Left lobe of liver (tissue), 2 donors: ENCODE measurements at regions not wholly inside any gene's neighbourhood (a gene's known extent, or its start where the extent isn't known, plus 50 kb on each side); places are given as distances from the start of the nearest gene placed in this dataset.

Experiments used
- ATAC-seq: fragments of 200-7000 bp; cut with Tn5 transposase; one replicate; pipeline ENCODE4 v1.9.1; 2020; ENCODE audit warnings: mild to moderate bottlenecking, moderate library complexity
- DNase-seq: peaks from one replicate; pipeline ENCODE4 v3.0.0-alpha.2; 2020; ENCODE audit warnings: low spot score
- donor health status: DM: no; HTN: no; CAD: no; lungs with moderate emphysema.
- donor health status: DM: no; HTN: yes; CAD: no.

DNA sequence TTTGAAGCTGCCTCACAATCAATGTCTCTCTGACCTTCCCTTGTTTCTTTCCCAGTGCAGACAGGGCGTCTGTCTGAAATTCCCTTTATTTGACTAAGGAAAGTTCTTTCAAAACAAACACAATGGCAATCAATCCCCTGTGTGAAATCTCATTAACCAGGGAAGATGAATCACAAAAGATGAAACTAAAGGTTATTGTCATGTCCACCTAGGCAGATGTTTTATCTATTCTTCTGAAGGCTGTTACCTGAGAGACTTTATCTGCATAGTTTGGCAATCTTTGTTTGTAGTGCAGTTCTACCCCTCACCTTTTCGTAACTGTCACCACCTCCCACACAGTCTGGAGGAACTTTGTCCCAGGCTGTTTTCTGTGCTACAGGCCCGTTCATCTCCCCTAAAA is 217.5 kb upstream of the RIOK2 start:
- DNase-seq (no peak), ATAC-seq (peak; percentile 96)

DNA sequence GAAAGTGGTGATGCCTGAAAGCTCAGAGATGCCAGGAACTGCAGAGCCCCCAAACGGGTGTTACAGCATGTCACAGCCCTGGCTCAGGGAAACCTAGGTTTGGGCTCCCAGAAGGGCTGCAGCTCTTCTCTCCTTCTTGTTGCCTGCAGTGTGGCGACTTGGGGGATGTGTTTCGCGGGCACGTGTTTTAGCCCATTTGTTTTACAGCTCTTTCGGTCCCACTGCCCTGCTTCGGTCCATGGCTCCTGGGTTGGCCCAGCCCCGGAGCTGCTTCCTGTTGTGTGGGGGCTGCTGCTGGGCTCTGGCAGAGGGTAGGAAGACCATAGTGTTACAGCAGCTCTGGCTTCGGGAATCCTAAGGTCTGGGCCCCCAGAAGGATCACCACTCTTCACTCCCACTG is 222.9 kb upstream of the RIOK2 start:
- ATAC-seq (no peak), DNase-seq (no peak)

DNA sequence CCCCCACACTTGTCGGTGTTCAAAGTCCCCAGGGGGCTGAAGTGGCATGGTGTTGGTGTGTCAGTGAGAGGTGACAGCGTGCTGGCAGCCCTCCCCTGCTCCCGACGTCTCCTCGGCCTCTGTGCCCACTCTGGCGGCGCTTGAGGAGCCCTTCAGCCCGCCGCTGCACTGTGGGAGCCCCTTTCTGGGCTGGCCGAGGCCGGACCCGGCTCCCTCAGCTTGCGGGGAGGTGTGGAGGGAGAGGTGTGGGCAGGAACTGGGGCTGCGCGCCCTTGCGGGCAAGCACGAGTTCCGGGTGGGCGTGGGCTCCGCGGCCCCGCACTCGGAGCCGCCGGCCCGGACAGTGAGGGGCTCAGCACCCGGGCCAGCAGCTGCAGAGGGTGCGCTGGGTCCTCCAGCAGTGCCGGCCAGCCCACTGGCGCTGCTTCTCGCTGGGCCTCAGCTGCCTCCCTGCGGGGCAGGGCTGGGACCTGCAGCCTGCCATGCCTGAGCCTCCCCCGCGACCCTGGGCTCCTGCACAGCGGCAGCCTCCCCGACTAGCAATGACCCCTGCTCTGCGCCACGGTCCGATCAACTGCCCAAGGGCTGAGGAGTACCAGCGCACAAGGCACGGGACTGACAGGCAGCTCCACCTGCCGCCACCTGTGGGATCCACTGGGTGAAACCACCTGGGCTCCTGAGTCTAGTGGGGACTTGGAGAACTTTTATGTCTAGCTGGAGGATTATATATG is 224.1 kb upstream of the RIOK2 start:
- no peak for ATAC-seq
- DNase-seq: no peak

DNA sequence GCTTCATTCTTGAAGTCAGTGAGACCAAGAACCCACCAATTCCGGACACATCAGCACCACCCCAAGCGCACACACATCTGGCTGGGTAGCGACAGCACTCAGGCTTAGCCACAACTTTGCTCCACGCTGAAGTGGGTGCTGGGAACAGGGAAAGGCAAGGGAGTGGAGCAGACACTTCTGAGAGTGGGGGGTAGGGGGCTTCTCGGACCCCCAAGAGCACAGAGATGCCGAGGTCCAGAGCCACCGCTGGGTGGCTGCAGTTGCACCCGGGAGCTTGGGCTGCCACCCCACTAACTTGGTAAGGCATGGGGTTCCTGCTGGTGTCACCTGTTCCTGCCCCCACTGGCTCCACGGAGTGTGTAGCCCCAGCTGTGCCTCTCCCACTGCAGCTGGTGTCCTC is 225.3 kb upstream of the RIOK2 start:
- ATAC-seq: no peak
- no peak for DNase-seq

DNA sequence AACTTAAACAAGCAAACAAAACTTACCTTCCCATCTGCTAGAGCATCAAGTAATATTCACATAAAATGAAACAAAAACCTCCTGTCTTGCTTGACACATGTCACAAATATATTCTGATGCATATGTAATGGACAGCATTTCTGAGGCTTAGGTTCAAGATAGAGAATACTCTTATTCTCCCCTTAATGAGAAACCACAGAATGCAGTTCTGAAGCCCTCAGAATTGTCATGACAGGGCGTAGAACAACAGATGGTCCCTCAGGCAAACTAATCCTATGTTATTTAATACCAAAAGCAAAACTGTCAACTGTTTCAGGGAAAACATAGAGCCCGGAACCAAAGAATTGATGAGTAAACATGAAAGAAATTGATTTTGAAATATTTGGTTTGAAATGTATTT is 229.9 kb upstream of the RIOK2 start:
- no peak for DNase-seq
- ATAC-seq: no peak

DNA sequence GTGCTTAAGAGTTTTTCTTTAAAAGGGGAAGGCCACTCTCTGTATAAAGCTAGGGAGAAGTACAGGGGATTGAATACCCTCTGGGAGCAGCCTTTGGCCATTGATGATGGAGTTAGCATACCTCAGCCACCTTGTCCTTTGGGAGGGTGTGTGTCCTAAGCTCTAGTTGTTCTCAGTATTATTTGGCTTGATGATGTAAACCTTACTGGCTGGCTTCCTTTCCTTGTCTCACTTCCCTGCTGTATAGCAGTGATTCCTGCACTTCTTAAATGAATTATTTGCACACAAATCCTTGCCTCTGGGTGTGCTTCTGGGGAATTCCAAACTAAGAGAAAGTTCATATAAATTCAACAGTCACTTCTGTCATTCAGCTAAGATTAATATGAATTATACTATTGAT is 234.9 kb upstream of the RIOK2 start:
- DNase-seq (no peak), ATAC-seq (no peak)

DNA sequence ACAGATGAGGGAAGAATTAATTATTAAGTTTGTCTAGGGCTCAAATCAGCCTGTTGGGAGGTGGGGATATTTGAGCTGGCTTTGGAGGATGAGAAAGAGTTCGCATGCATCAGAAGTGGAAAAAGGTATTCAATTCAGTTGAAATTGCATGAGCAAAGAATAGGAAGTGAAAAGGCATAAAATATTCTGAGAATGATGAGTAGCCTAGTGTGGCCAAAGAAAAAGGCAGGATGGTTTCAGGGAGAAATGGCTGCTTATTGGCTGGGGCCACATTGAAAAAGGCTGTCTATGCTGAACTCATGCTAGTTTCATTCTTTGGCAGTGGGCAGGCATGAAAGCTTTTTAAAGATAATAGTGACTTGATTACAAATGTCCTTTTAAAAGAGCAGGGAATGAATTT is 235.4 kb upstream of the RIOK2 start:
- ATAC-seq (no peak), DNase-seq (no peak)

DNA sequence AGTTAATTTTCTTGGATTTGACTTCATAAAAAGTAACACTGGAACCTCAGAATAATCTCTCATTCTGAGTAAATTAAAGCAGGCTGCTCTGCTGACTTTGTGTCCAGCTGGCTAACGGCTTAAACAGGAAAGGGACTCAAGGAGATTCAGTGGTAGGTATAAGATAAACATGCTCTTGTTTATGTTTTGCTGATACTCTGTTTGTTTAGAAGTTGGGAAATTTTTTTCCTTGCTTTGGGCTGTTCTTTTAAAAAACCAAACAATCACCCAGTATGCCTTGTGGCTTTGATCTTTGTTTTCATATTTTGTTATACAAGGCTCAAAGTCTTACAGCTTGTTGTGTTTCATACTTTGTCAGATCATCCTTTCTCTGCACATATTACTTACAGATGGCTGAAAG is 237.6 kb upstream of the RIOK2 start:
- no peak for ATAC-seq

DNA sequence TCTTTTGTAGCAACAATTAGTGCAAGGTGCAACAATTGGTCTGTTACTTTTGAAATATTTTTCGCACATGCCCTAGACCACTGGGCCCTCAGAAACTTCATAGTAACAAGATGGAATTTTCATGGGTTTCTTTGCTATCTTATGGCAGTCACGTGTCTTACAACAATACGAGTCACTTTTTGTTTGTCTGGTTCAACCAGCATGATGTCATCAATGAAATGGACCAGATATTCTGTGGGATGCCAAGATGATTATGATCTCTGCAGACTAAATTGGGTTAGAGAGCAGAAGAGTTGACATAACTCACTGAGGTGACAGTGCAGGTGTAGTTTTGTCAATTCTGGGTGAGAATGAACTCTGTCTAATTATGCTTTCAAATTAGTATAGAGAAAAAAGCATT is 239.6 kb upstream of the RIOK2 start:
- ATAC-seq (no peak), DNase-seq (no peak)

More for the DNA sequence above, 237.6 kb upstream of the RIOK2 start:
- DNase-seq: no peak

DNA sequence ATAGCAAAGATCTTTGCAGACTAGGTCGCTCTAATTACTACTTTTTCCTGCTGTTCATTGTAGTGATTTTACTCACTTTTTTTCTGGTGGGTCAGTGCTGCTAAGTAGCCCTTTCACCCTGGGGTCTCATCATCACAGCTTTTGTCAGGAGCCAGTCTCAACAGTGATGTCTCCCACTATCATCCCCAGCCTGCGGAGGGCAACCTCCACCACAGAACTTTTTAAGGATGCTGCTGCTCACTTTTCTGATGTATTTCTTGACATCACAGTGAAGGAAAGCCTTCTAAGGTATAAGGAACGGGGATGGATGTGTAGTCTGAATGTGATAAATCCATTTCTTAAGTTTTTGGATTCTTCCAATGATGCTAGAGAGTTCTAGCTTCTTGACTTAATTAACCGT is 242.5 kb upstream of the RIOK2 start:
- DNase-seq: no peak

DNA sequence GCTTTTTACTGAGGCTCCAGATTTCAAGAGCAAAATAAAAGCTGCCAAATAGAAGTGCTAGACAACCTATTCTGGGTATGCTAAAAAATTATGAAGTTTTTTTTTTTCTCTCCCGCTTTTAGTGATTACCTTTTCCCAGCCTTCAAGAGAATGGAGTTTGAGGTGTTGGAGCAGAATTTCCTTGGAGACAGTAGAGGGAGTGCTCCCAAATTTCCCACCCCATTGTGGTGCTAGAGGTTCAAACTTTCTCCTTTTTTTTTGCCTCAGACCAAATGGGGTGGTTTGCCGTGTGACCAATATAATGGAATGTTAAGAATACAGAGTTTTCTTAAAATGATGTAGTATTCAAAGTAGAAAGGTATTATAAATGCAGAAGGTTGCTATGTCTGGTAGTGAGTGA is 244.2 kb upstream of the RIOK2 start:
- ATAC-seq (no peak), DNase-seq (no peak)

More for the DNA sequence above, 242.5 kb upstream of the RIOK2 start:
- ATAC-seq: no peak

DNA sequence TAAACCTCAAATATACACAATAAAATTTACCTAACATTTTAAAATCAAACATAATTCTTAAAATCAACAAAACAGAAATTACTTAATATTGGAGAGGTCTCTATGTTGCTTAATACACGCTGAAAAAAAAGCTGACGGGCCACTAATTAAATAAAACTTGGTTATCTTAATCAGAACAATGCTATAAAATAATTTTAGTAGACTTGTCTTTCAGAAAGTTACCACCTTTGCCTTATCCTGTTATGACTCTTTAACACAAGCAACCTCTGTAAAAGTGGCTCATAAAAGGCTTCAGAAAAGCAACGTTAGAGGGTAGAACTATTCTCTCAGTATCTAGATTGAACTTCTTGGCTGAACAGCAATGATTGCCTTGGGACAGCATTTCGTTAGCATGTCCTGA is 251.0 kb upstream of the RIOK2 start:
- ATAC-seq: no peak
- no peak for DNase-seq

DNA sequence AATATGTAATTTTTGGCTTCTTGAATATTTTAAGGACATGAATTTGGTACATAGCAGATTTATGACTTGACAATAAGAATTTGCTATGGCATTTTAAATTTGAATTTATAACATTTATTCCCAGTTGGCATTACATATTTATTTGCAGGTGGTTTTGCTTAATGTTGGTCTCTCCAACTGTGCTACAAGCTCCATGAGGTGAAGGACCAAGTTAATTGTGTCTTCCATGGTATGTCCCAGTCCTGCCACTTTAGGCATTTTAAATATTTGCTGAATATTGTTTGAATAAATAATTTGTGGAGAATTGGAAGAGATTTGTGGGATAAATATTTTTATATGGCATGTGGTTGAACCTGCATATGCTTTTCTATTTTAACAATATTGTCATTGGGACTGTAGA is 253.4 kb upstream of the RIOK2 start:
- no peak for DNase-seq
- no peak for ATAC-seq

DNA sequence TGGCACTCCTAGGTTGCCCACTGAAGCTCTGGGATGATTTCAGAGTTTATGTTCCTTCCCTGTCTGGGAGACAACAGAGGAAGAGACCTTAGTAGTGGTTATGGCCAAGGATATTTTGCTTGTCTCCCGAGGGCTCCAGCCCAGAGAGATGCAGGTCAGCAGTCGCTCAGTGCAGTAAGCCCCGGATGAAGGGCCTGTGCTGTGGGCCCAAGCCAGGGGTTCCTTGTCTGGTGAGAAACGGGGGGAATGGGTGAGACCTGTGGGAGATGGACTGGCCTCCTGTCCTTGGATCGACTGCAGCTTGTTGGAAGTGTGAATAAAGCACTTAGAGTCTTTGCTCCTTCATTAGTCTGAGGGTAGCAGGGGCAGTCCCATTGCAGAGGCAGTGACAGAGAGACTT is 260.7 kb upstream of the RIOK2 start:
- no peak for DNase-seq
- ATAC-seq: no peak

DNA sequence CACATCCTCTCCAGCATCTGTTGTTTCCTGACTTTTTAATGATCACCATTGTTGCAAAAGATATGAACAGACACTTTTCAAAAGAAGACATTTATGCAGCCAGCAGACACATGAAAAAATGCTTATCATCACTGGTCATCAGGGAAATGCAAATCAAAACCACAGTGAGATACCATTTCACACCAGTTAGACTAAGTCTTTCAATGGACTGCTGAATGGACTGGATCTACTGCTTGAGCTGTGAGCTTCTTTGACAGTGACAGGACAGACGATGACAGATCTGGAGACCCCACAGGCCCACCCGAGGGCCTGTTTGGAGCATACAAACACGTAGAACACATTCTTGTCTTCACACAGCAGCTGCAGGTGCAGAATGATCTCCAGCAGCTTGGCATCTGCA is 266.1 kb upstream of the RIOK2 start:
- DNase-seq (no peak), ATAC-seq (no peak)

DNA sequence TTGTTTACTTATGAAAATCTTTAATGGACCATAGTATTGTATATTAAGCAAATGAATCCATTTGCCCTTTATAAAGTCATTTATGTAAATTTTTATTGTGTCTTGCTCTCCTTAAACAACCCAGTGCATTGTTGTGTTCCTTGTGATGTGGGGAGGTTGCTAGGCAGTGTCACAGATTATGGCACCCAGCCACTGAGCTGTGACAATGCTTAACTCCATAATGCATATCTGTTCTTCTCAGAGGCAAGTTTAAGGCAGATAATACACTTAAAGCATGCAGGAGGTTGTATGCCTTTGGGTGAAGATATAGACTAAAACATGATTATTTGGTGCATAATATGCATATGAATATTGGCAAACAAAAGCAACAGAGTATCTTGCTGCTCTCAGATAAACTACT is 269.6 kb upstream of the RIOK2 start:
- ATAC-seq (no peak), DNase-seq (no peak)

DNA sequence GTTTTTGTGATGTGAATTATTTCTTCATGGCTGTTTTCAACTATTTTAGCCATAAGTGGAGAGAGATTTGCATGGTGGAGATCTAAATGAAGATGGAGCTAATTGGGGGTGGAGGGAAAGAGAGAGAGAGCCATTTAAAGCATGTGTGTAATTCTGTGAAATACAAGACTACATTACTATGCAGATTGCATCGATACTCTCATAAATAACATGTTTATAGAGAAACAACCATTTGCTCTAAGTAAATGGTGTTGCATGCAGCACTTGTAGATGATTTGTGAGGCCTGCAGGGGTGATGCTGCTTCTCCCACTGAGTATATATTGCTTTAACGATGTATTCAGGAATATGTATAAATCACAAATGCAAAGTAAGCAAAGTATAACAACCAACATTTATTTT is 270.2 kb upstream of the RIOK2 start:
- ATAC-seq: no peak

DNA sequence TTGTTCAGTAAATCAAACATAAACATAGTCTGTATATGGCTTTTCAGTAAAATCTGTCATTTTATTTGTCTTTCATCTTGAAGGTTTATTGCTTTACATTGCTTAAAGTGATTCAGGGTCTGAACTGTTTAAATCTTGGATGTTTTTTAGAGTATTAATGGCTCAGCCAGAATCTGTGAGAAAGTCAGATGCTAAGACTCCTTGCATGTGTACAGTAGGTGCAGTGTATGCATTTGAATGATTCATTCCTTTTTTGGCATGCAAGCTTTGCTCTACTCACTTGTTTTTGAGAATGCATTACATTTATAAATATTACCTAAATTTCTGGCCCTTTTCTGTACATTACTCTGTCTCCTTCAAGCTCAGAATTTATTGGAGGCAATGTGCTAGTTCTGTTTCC is 271.0 kb upstream of the RIOK2 start:
- no peak for DNase-seq
- ATAC-seq: no peak

More for the DNA sequence above, 270.2 kb upstream of the RIOK2 start:
- DNase-seq: no peak

DNA sequence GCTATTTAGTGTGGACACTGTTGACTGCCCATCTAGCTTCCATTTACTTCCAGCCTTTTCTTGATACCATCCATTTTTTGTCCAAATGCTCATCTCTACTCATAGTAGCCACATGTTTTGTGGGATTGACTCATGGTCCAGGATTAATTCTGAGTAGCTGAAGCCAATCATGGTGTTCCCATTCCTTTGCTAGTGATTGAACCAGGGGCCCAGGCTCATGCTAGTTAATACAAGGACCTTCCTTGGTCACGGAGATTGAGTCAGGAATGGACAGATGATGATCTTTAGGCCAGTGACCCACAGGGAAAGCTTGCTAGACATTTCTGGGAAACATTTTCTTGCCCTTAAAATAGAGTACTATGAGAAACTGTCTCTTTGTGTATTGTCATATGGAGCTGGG is 272.9 kb upstream of the RIOK2 start:
- DNase-seq (no peak), ATAC-seq (no peak)

DNA sequence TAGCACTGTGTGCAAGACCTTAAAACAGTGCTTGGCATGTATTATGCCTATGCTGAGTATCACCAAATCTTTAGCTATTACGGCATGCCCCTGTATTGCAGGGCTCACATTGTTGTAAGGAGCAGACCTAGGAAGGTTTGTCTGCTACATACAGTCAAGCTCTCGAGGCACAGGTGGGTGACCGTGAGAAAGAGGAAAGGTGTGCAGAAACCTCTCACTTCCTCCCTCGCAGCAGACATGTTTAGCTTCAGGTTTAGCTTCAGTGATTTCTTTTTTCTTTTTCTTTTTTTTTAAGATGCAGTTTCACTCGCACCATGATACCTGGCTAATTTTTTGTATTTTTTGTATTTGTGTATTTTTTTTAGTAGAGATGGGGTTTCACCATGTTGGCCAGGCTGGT is 275.8 kb upstream of the RIOK2 start:
- DNase-seq (no peak), ATAC-seq (no peak)

DNA sequence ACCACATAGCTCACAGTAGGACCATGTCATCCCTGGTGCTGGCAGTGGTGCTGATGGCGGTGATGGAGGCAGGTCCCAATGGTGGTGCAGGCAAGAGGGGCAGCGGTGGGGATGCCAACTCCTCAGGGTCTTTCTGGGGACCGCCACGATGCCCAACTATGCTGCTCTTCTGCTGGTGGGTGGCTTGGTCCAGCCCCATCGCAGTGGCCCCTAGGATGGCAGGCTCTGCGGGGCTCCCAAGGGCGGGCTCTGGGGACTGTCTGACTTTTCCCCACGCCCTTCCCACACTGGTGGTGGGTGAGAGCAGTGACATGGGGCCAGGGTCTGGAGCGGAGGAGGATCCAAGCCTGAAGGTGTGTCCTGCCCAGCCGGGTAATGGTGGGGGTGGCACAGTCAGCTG is 288.9 kb upstream of the RIOK2 start:
- DNase-seq (no peak), ATAC-seq (no peak)

DNA sequence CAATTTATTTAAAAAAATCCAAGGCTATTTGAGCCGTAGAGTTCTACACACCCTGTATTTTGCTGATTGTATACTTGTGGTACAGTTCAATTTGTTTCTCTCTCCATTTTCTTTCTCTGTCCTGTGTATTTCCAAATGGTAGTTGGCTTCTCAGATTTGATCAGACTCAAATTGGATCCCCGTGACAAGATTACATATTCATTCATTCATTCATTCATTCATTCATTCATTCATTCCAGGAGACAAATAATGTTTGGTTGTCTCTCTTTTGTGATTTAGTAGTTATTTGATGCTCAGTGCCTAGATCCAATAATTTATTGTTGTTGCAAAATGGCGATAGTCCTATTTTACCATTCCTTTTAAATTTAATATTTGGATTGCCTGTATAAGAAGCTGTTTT is 292.8 kb upstream of the RIOK2 start:
- ATAC-seq (no peak), DNase-seq (no peak)

DNA sequence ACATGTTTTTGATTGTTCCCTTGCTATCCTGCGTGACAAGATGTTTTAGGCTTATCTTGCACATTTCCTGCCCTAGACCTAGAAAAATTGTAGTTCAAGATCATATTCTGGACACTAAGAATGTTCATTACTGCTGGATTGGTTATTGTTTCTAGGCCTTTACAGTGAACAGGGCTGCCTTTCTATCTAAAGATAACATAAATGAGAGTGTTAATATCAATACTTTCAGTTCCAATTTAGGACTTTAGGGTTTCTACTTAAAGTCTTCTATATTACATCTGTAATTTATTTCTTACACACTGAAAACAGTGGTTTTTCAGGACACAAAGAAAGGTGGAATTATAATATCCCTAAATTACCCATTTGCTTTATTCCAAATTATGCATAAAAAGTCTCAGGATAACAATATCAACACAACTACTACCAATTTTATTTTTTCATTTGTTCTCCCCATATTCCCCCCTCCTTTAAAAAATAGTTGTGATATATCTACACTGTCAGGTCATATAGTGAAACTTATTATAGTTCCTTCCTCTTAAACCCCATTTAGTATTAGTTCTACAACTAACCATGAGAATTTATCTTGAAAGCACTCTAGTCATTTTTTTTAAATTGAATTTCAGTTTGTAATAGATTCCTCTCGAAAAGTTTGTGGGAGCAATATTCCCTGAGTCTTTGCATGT is 293.9 kb upstream of the RIOK2 start:
- ATAC-seq (no peak), DNase-seq (no peak)
